ENCODE measurements at regions not wholly inside any gene's neighbourhood (a gene's known extent, or its start where the extent isn't known, plus 50 kb on each side); places are given as distances from the start of the nearest gene placed in this dataset.

DNA sequence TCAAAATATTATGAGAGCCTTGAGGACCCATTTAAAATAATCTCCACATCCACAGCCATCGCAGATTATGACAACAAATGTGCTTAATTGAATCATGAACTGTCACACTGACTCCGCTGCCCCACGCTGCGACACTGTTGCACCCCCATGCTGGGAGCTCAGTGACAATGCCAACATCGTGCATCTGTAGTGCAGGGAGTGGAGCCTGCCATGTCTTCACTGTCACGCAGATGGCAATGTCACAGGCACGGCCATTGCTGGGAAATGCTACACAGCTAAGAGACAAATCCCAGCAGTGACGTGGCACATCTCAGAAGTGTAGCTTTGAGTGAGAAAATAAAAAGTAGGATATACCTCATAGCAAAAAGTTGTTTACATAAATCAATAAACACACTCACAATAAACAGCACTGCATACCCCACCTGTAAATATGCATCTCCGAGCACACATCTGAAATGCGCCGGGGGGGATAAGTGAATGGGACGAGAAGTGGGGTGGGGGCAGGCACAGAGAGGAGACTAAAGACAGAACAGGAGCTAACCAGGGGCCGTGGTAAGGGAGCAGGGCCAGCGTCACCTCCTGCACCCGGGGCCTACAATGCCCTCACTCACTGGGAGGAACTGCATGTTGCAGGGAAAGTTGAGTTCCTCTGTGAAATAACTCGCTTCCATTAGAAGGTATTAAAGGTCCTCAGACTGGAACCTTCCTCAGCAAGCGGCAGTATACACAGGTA, 349.9 kb downstream of the THBS2 start:
- no peak overlapping the region for H3K9ac ChIP-seq (ENCODE audit: low read depth, low read length)
- no peak overlapping the region for H2AFZ ChIP-seq (ENCODE audit: low read depth, low read length)
- H3K79me2 ChIP-seq (ENCODE audit: insufficient read depth, low read length): no peaks in the 10 kb centered on the region
- DNase-seq: no peak
- H3K27me3 ChIP-seq (ENCODE audit: insufficient read depth, low read length, poor library complexity): no peaks in the 10 kb centered on the region
- H3K4me1 ChIP-seq (ENCODE audit: insufficient read depth, low read length): no peaks in the 10 kb centered on the region
- H3K9me3 ChIP-seq (ENCODE audit: insufficient read depth, low read length, severe bottlenecking): no peaks in the 10 kb centered on the region
- H3K4me2 ChIP-seq (ENCODE audit: insufficient read depth, low read length): no peak overlapping the region
- TF ChIP-seq, protein P1, sequence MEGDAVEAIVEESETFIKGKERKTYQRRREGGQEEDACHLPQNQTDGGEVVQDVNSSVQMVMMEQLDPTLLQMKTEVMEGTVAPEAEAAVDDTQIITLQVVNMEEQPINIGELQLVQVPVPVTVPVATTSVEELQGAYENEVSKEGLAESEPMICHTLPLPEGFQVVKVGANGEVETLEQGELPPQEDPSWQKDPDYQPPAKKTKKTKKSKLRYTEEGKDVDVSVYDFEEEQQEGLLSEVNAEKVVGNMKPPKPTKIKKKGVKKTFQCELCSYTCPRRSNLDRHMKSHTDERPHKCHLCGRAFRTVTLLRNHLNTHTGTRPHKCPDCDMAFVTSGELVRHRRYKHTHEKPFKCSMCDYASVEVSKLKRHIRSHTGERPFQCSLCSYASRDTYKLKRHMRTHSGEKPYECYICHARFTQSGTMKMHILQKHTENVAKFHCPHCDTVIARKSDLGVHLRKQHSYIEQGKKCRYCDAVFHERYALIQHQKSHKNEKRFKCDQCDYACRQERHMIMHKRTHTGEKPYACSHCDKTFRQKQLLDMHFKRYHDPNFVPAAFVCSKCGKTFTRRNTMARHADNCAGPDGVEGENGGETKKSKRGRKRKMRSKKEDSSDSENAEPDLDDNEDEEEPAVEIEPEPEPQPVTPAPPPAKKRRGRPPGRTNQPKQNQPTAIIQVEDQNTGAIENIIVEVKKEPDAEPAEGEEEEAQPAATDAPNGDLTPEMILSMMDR (IDR thresholded peaks at IDR 0.05; ENCODE audit: borderline replicate concordance, extremely low read depth, low read length, poor library complexity, severe bottlenecking): no peak
- TF ChIP-seq EZH2 (IDR thresholded peaks at IDR 0.05; ENCODE audit: borderline replicate concordance, low read depth, low read length, severe bottlenecking): no peak
- no peaks in the 10 kb centered on the region for H3K36me3 ChIP-seq (ENCODE audit: insufficient read depth, low read length)
- H3K4me3 ChIP-seq (ENCODE audit: low read depth in 1 of 2, low read length in 2 of 2): no peak overlapping the region
- no peak overlapping the region for H3K27ac ChIP-seq (ENCODE audit: low read length)
- no peaks in the 10 kb centered on the region for H4K20me1 ChIP-seq (ENCODE audit: insufficient read depth, low read length)
- ATAC-seq (ENCODE audit: insufficient read depth, low read depth): no peak

DNA sequence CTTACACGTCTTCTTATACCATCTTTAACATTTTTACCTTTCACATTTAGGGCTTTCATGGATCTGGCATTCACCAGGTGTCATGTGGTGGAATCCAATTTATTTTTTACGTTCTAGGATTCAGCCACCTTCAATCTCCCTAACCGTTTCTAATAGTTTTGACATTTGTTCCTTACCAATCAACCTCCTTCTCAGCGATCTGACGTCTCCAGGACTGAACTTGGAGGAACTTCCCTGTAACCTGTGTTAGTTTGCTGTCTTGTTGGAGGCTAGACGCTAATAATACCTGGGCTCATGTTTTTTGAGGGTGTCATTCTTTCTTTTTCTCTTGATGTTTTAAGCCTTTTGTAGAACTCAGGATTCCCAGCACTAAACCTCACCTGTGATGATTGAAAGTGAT, 351.6 kb downstream of the THBS2 start:
- Histone ChIP-seq H4K20me1 (ENCODE audit: insufficient read depth, low read length) (no peaks in the 10 kb centered on the region), H3K4me1 (ENCODE audit: insufficient read depth, low read length) (no peaks in the 10 kb centered on the region), H3K9ac (ENCODE audit: low read depth, low read length) (no peak overlapping the region), H3K4me3 (ENCODE audit: low read depth in 1 of 2, low read length in 2 of 2) (no peak overlapping the region), H3K9me3 (ENCODE audit: insufficient read depth, low read length, severe bottlenecking) (no peaks in the 10 kb centered on the region), H3K4me2 (ENCODE audit: insufficient read depth, low read length) (no peak overlapping the region), H3K27ac (ENCODE audit: low read length) (no peak overlapping the region), H3K27me3 (ENCODE audit: insufficient read depth, low read length, poor library complexity) (no peaks in the 10 kb centered on the region), H3K36me3 (ENCODE audit: insufficient read depth, low read length) (no peaks in the 10 kb centered on the region), H2AFZ (ENCODE audit: low read depth, low read length) (no peak overlapping the region), H3K79me2 (ENCODE audit: insufficient read depth, low read length) (no peaks in the 10 kb centered on the region)
- TF ChIP-seq EZH2 (IDR thresholded peaks at IDR 0.05; ENCODE audit: borderline replicate concordance, low read depth, low read length, severe bottlenecking): no peak
- TF ChIP-seq, protein P1 (IDR thresholded peaks at IDR 0.05; ENCODE audit: borderline replicate concordance, extremely low read depth, low read length, poor library complexity, severe bottlenecking): no peak
- DNase-seq: no peak
- ATAC-seq (ENCODE audit: insufficient read depth, low read depth): no peak

DNA sequence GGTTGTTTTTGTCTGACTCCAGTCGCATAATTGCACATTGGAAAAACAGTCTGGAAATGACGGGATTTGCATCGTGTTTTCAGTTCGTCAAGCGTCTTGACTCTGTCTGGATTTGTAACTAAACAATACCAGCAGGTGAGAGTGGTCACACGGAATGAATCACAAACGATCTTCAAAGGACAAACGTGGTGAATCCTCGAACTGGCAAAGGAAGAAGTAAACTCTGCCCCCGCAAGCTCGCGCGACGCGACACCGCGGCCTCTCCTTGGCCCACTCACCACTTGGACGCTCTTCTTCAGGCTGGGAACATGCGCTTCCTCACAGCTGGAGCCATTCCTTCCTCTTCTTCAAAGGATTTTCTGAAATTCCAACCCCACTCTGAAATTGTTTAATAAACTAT, 352.6 kb downstream of the THBS2 start:
- Histone ChIP-seq H4K20me1 (ENCODE audit: insufficient read depth, low read length) (no peaks in the 10 kb centered on the region), H3K4me2 (ENCODE audit: insufficient read depth, low read length) (no peak overlapping the region), H3K36me3 (ENCODE audit: insufficient read depth, low read length) (no peaks in the 10 kb centered on the region), H3K9ac (ENCODE audit: low read depth, low read length) (no peak overlapping the region), H3K4me3 (ENCODE audit: low read depth in 1 of 2, low read length in 2 of 2) (no peak overlapping the region), H3K9me3 (ENCODE audit: insufficient read depth, low read length, severe bottlenecking) (no peaks in the 10 kb centered on the region), H3K4me1 (ENCODE audit: insufficient read depth, low read length) (no peaks in the 10 kb centered on the region), H3K27ac (ENCODE audit: low read length) (no peak overlapping the region), H2AFZ (ENCODE audit: low read depth, low read length) (no peak overlapping the region), H3K79me2 (ENCODE audit: insufficient read depth, low read length) (no peaks in the 10 kb centered on the region), H3K27me3 (ENCODE audit: insufficient read depth, low read length, poor library complexity) (no peaks in the 10 kb centered on the region)
- DNase-seq (no peak), ATAC-seq (ENCODE audit: insufficient read depth, low read depth) (no peak)
- no peak for TF ChIP-seq EZH2 (IDR thresholded peaks at IDR 0.05; ENCODE audit: borderline replicate concordance, low read depth, low read length, severe bottlenecking)
- TF ChIP-seq, protein P1 (IDR thresholded peaks at IDR 0.05; ENCODE audit: borderline replicate concordance, extremely low read depth, low read length, poor library complexity, severe bottlenecking): no peak
